HG03457 (cell line): ENCODE measurements at regions not wholly inside any gene's neighbourhood (a gene's known extent, or its start where the extent isn't known, plus 50 kb on each side); places are given as distances from the start of the nearest gene placed in this dataset.

Experiments used
- ATAC-seq: cut with Tn5 transposase; IDR thresholded peaks from one replicate; pipeline ENCODE4 v1.9.1; 2021; ENCODE audit warnings: moderate number of reproducible peaks; ENCODE audit not compliant: unreplicated experiment

- ATAC-seq, result no peak
Observed at GRCh38 chr1:186620566-186621350, 59.5 kb downstream of the PTGS2 start.

DNA sequence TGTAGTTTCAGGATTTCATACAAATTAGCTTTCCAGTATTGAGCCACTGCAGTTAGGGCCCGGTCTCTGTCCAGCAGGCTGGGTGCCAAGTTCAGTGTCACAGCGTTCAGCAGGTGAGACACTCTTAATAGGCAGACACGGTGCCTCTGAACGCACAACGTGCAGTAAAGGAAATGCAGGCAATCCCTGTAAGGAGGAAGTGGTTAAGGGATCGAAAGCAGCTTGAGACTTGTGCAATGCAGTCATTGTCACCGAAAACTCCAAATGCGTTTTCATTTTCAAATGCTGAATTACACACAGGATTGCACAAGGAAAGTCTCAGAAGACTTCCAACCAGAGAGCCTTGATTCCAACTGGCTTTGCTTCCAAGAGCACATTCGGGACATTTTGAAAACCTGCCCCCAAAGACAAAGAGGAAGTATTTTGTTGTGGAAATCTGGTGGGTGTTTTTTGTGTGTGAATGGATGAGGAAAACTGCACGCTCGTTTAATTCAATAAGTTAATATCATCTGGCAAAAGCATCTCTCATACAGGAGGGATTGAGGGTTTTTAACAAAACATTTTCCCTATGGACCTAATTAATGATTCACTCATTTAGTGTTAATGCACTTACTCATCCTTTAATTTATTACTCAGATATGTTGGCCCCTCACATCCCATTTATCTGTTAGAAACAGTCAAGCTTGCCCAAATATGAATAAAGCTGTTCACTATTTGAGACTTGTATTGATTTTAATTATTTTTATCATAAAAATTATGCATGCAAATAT, 61.6 kb downstream of the PTGS2 start:
- ATAC-seq, result peak; percentile 100

DNA sequence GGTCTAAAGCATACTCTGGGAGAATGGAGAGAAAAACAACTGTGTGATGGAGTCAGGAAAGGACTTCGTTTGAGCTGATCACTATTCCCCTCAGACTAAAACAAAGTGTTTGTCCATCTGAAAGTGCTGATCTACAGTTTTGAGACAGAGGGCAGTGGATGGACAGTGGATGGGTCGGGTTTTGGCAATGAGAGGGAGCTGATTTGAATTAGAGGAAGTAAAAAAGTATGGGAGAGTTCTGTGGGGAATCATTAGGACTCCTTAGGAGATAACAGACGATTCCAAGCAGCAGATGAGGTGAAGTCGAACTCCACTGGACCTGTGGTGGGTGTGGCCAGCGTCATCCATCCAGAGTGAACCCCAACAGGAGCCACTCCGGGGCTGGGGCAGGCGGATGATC, 62.3 kb downstream of the PTGS2 start:
- no peak for ATAC-seq

- ATAC-seq, result no peak
Observed at GRCh38 chr1:186616511-186616910, 63.7 kb downstream of the PTGS2 start.

GRCh38 chr1:186615332-186615731, 64.9 kb downstream of the PTGS2 start:
- ATAC-seq, result no peak

GRCh38 chr1:186611156-186611555, 69.1 kb downstream of the PTGS2 start:
- ATAC-seq, result no peak

DNA sequence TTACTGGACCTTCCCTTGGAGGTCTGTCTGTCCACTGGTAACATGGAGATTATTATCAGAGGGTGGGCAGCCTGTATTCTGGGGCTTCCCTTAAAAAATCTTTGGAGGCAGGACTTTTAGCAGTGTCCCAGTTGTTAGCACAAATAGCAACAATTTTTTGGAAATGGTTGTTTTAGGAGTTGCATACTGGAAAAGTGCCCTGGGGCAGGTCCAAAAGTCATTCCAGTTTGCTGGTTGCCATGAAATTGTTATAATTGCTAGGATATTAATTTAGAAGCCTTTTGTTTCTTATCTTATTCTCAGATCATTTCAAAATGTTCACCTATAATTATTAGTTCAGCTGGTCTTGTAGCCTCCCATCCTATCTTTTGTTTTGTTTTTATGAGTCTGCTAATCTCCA, 71.0 kb downstream of the PTGS2 start:
- no peak for ATAC-seq

- peak; percentile 63 for ATAC-seq
Observed at GRCh38 chr1:186605762-186606350, 74.4 kb downstream of the PTGS2 start.

DNA sequence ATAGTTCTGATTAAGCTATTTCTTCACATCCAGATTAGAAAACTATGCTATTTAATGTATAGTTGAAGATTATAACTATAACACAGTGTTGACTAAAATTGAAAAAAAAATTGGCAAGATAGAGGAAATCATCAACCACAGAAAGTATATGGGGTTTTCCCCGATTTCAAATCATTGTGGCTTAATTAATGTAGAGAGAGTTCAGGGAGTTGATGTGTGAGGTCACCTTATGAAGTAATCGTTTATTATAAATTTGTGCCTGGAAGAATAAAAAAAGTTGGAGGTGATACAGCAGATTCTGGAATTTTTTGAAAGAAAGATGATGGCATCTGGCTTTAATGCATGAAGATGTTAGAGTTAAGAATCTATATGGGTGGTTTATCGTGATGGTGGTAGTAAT, 84.3 kb downstream of the PTGS2 start:
- ATAC-seq, result no peak

- no peak for ATAC-seq
Observed at GRCh38 chr1:186578325-186579016, 101.8 kb downstream of the PTGS2 start.

DNA sequence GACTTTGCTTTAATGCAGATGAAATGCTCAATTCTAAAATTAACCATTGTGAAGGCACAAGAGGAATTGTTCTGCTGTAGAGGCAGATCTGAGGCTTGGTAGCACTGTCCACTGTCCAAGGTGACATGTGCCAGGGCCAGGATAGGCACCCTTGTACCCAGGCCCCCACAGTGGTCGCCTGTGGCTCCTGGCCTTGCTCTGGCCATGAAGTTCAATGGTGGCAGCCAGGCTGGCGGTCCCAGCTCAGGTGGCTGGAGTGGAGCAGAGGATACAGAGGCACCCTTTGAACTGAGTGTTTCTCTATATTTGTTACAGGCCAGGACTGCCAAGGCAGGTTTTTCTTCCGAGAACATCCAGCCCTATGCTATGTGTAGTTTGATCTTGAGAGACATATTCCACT, 102.6 kb downstream of the PTGS2 start:
- ATAC-seq, result no peak

- ATAC-seq, result no peak
Observed at GRCh38 chr1:186577216-186577615, 103.0 kb downstream of the PTGS2 start.

GRCh38 chr1:186575348-186575747, 104.9 kb downstream of the PTGS2 start:
- ATAC-seq, result no peak

- ATAC-seq, result no peak
Observed at GRCh38 chr1:186574926-186575325, 105.3 kb downstream of the PTGS2 start.

- ATAC-seq, result no peak
Observed at GRCh38 chr1:186572509-186572908, 107.7 kb downstream of the PTGS2 start.

- ATAC-seq, result no peak
Observed at GRCh38 chr1:186571771-186572170, 108.5 kb downstream of the PTGS2 start.

- no peak for ATAC-seq
Observed at GRCh38 chr1:186569856-186570255, 108.9 kb upstream of the PDC start.

DNA sequence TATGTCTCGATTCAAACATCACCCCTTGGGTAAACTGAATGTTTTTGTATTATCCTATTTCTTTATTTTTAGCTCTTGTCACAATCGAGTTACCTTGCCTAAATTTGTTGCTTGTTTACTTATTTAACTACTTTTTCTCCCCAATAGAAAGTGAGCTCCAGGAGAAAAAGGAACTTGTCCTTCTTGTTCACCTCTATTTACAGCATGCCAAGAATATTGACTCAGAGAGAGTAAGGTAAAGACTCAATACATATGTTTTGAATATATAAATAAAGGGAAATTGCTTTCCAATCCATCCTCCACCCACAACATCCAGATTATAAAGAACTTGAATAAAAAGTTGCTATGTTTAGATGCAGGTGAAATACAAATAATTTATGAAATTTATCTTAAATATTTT, 107.3 kb upstream of the PDC start:
- ATAC-seq, result no peak

- ATAC-seq, result no peak
Observed at GRCh38 chr1:186566140-186566855, 105.4 kb upstream of the PDC start.

DNA sequence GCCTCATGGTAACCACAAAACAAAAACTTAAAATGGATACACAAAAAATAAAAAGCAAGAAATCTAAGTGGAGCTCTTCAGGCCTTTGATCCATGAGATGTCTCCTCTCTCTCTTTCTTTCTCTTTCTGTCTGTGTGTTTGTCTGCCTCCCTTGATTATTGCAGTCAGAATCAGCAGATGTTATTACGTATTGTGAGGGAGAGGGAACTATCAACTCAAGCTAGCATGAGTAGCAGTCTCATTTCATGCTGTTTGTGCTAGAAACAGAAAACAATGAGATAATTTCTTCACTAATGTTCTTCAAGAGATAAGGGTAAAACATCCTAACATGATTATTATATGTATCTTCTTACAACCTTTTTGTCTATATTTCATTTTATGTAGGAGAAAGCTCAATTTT, 103.7 kb upstream of the PDC start:
- no peak for ATAC-seq

- no peak for ATAC-seq
Observed at GRCh38 chr1:186559601-186560116, 98.7 kb upstream of the PDC start.
